ENCODE measurements at regions not wholly inside any gene's neighbourhood (a gene's known extent, or its start where the extent isn't known, plus 50 kb on each side); places are given as distances from the start of the nearest gene placed in this dataset.
A peak's percentile ranks its signal among the peaks of the same experiment; 100 is the strongest.

GRCh38 chr15:70197318-70197944, 99.7 kb upstream of the TLE3 start:
- peaks cover 18% of the 10 kb centered on the region for H3K4me1 ChIP-seq (ENCODE audit: control insufficient read depth, low read length)
- no peaks in the 10 kb centered on the region for H3F3A ChIP-seq (ENCODE audit: control insufficient read depth, insufficient read depth)
- no peak overlapping the region for H3K27ac ChIP-seq (ENCODE audit: low read depth, low read length)
- no peak overlapping the region for H3K4me3 ChIP-seq (ENCODE audit: low read length)
- H3K79me2 ChIP-seq (ENCODE audit: control insufficient read depth, low read length), result no peaks in the 10 kb centered on the region
- H3K9me3 ChIP-seq (ENCODE audit: control insufficient read depth, insufficient read depth, low read length), result no peaks in the 10 kb centered on the region
- no peaks in the 10 kb centered on the region for H3K9me2 ChIP-seq (replicated peaks; ENCODE audit: control insufficient read depth, low read length)
- no peaks in the 10 kb centered on the region for H4K20me1 ChIP-seq (ENCODE audit: control insufficient read depth, insufficient read depth, low read depth, low read length)
- H3K27me3 ChIP-seq (ENCODE audit: control insufficient read depth, low read length), result peaks cover 58% of the 10 kb centered on the region
- no peak overlapping the region for H3K4me2 ChIP-seq (ENCODE audit: low read length)
- H3K36me3 ChIP-seq (ENCODE audit: control insufficient read depth, low read length), result no peaks in the 10 kb centered on the region
- TF ChIP-seq EZH2phosphoT487 (IDR thresholded peaks at IDR 0.05; ENCODE audit: borderline replicate concordance, low read length) (no peak), CTCF (IDR thresholded peaks at IDR 0.05; ENCODE audit: low read depth, low read length, poor library complexity, severe bottlenecking) (no peak)

- H3K36me3 ChIP-seq (ENCODE audit: control insufficient read depth, low read length), result no peaks in the 10 kb centered on the region
- H3K9me3 ChIP-seq (ENCODE audit: control insufficient read depth, insufficient read depth, low read length), result no peaks in the 10 kb centered on the region
- no peaks in the 10 kb centered on the region for H3K9me2 ChIP-seq (replicated peaks; ENCODE audit: control insufficient read depth, low read length)
- H4K20me1 ChIP-seq (ENCODE audit: control insufficient read depth, insufficient read depth, low read depth, low read length), result no peaks in the 10 kb centered on the region
- peaks cover 18% of the 10 kb centered on the region for H3K4me1 ChIP-seq (ENCODE audit: control insufficient read depth, low read length)
- H3K27ac ChIP-seq (ENCODE audit: low read depth, low read length), result no peak overlapping the region
- H3K4me3 ChIP-seq (ENCODE audit: low read length), result no peak overlapping the region
- H3K27me3 ChIP-seq (ENCODE audit: control insufficient read depth, low read length), result peaks cover 59% of the 10 kb centered on the region
- H3K79me2 ChIP-seq (ENCODE audit: control insufficient read depth, low read length), result no peaks in the 10 kb centered on the region
- 0 out of 2 replicates have a peak overlapping the region, but pooled peaks have one; percentile 1 for H3K4me2 ChIP-seq (ENCODE audit: low read length)
- no peaks in the 10 kb centered on the region for H3F3A ChIP-seq (ENCODE audit: control insufficient read depth, insufficient read depth)
- TF ChIP-seq EZH2phosphoT487 (IDR thresholded peaks at IDR 0.05; ENCODE audit: borderline replicate concordance, low read length), result no peak
- TF ChIP-seq CTCF (IDR thresholded peaks at IDR 0.05; ENCODE audit: low read depth, low read length, poor library complexity, severe bottlenecking), result no peak
Measured at GRCh38 chr15:70196372-70197316, 98.9 kb upstream of the TLE3 start.

- TF ChIP-seq CTCF (IDR thresholded peaks at IDR 0.05; ENCODE audit: low read depth, low read length, poor library complexity, severe bottlenecking) (no peak), EZH2phosphoT487 (IDR thresholded peaks at IDR 0.05; ENCODE audit: borderline replicate concordance, low read length) (no peak)
- peaks cover 59% of the 10 kb centered on the region for H3K27me3 ChIP-seq (ENCODE audit: control insufficient read depth, low read length)
- no peaks in the 10 kb centered on the region for H3K9me2 ChIP-seq (replicated peaks; ENCODE audit: control insufficient read depth, low read length)
- H3K4me1 ChIP-seq (ENCODE audit: control insufficient read depth, low read length), result peaks cover 18% of the 10 kb centered on the region
- no peaks in the 10 kb centered on the region for H3K9me3 ChIP-seq (ENCODE audit: control insufficient read depth, insufficient read depth, low read length)
- H3K4me2 ChIP-seq (ENCODE audit: low read length), result no peak overlapping the region
- no peaks in the 10 kb centered on the region for H3K36me3 ChIP-seq (ENCODE audit: control insufficient read depth, low read length)
- no peaks in the 10 kb centered on the region for H4K20me1 ChIP-seq (ENCODE audit: control insufficient read depth, insufficient read depth, low read depth, low read length)
- no peak overlapping the region for H3K4me3 ChIP-seq (ENCODE audit: low read length)
- H3K27ac ChIP-seq (ENCODE audit: low read depth, low read length), result no peak overlapping the region
- H3F3A ChIP-seq (ENCODE audit: control insufficient read depth, insufficient read depth), result no peaks in the 10 kb centered on the region
- no peaks in the 10 kb centered on the region for H3K79me2 ChIP-seq (ENCODE audit: control insufficient read depth, low read length)
Measured at GRCh38 chr15:70195587-70196305, 98.0 kb upstream of the TLE3 start.
